H1 (cell line): ENCODE measurements at regions not wholly inside any gene's neighbourhood (a gene's known extent, or its start where the extent isn't known, plus 50 kb on each side); places are given as distances from the start of the nearest gene placed in this dataset.

ENCODE experiments used
- CTCF ChIA-PET: fragments of 300-600 bp; sonication (Branson Sonifier 250); formaldehyde crosslinking; loops from one replicate; lab custom pipeline; 2021; ENCODE audit not compliant: partially characterized antibody; lab: Charles Lee
- POLR2A ChIA-PET: fragments of 300-600 bp; sonication (Branson Sonifier 250); formaldehyde crosslinking; loops from one replicate; lab custom pipeline; 2021; ENCODE audit warnings: inconsistent platforms; ENCODE audit not compliant: partially characterized antibody; lab: Charles Lee
- DNase-seq, 2 experiments: peaks; one replicate each; pipeline versions ENCODE4 v3.0.0 to v3.0.0-alpha.2; 2010 to 2022; ENCODE audit warnings: low spot score in 2 of 2, low read depth in 1 of 2, mixed read lengths in 1 of 2
- FAIRE-seq: peaks from 2 replicates; lab custom pipeline; 2011; peaks lifted over from hg19 to GRCh38; lab: Jason Lieb, UNC
- H2AFZ ChIP-seq: 2 replicates; pipeline ENCODE4 v1.8.1; 2012; ENCODE audit warnings: low read length, inconsistent platforms
- H2AK5ac ChIP-seq: 2 replicates; pipeline ENCODE4 v1.6.1; 2013; ENCODE audit warnings: low read depth, low read length
- H2BK120ac ChIP-seq: replicated peaks from 2 replicates; pipeline ENCODE3; 2013; ENCODE audit warnings: low read depth, low read length, inconsistent platforms
- H2BK12ac ChIP-seq: 2 replicates; pipeline ENCODE4 v1.6.1; 2013; ENCODE audit warnings: low read depth, low read length
- H2BK15ac ChIP-seq: 2 replicates; pipeline ENCODE4 v1.6.1; 2013; ENCODE audit warnings: low read length
- H2BK20ac ChIP-seq: 2 replicates; pipeline ENCODE4 v1.6.1; 2013; ENCODE audit warnings: low read length
- H2BK5ac ChIP-seq: 2 replicates; pipeline ENCODE4 v1.6.1; 2013; ENCODE audit warnings: low read depth, low read length
- H3K14ac ChIP-seq: 2 replicates; pipeline ENCODE4 v1.6.1; 2013; ENCODE audit warnings: inconsistent platforms; ENCODE audit not compliant: insufficient read length
- H3K18ac ChIP-seq: 2 replicates; pipeline ENCODE4 v1.6.1; 2013; ENCODE audit warnings: low read length; ENCODE audit errors: extremely low read depth
- H3K23ac ChIP-seq: 2 replicates; pipeline ENCODE4 v1.6.1; 2013; ENCODE audit warnings: inconsistent platforms; ENCODE audit not compliant: insufficient read length
- H3K23me2 ChIP-seq: 2 replicates; pipeline ENCODE4 v1.6.1; 2013; ENCODE audit warnings: low read depth, low read length
- H3K27ac ChIP-seq: 2 replicates; pipeline ENCODE4 v1.6.1; 2011; ENCODE audit warnings: low read depth, low read length, inconsistent platforms
- H3K27me3 ChIP-seq, 4 experiments: replicated peaks in 1 of 4; 1 replicate in 1 of 4; 2 replicates in 3 of 4; pipeline versions ENCODE4 v1.6.1 to v1.8.1; 2011 to 2013; ENCODE audit warnings: low read length in 3 of 4, mild to moderate bottlenecking in 3 of 4, inconsistent platforms in 2 of 4, mixed read lengths in 2 of 4, moderate library complexity in 1 of 4; ENCODE audit not compliant: control insufficient read depth in 3 of 4, insufficient read depth in 3 of 4; ENCODE audit errors: extremely low read depth in 1 of 4
- H3K36me3 ChIP-seq, 4 experiments: 2 replicates each; pipeline versions ENCODE4 v1.6.1 to v1.8.1; 2011 to 2013; ENCODE audit warnings: mild to moderate bottlenecking in 4 of 4, low read length in 3 of 4, moderate library complexity in 2 of 4, control low read depth in 1 of 4, inconsistent platforms in 1 of 4; ENCODE audit not compliant: insufficient read depth in 4 of 4, control insufficient read depth in 2 of 4
- H3K4ac ChIP-seq: replicated peaks from 2 replicates; pipeline ENCODE3; 2013; ENCODE audit warnings: low read length, low read depth, mixed read lengths, inconsistent platforms; ENCODE audit not compliant: insufficient read length
- H3K4me1 ChIP-seq, 4 experiments: replicated peaks in 1 of 4; 1 replicate in 1 of 4; 2 replicates in 3 of 4; pipeline versions ENCODE4 v1.6.1 to v1.8.1; 2011 to 2013; ENCODE audit warnings: low read length in 3 of 4, inconsistent platforms in 2 of 4, mixed read lengths in 1 of 4; ENCODE audit not compliant: insufficient read depth in 4 of 4, control insufficient read depth in 3 of 4
- H3K4me2 ChIP-seq, 2 experiments: 2 replicates each; pipeline versions ENCODE4 v1.6.1 to v1.8.1; 2011 to 2013; ENCODE audit warnings: low read depth in 2 of 2, low read length in 2 of 2, control low read depth in 1 of 2, inconsistent platforms in 1 of 2, mild to moderate bottlenecking in 1 of 2; ENCODE audit not compliant: insufficient read depth in 1 of 2
- H3K4me3 ChIP-seq, 4 experiments: fragments of 200-600, 300-600 bp in 1 of 4; sonication (generic), shearing (Covaris generic), sonication (Bioruptor Twin) in 1 of 4; 2 replicates each; pipeline versions ENCODE4 v1.5.1 to v1.8.1; 2011 to 2016; ENCODE audit warnings: low read length in 4 of 4, low read depth in 3 of 4, control low read depth in 2 of 4, inconsistent platforms in 2 of 4, mild to moderate bottlenecking in 2 of 4, mixed read lengths in 1 of 4, moderate library complexity in 1 of 4; ENCODE audit not compliant: insufficient read depth in 2 of 4; ENCODE audit errors: extremely low read depth in 1 of 4
- H3K56ac ChIP-seq: replicated peaks from 2 replicates; pipeline ENCODE3; 2013; ENCODE audit warnings: low read depth, mild to moderate bottlenecking, mixed read lengths, low read length, inconsistent platforms; ENCODE audit not compliant: insufficient read length
- H3K79me1 ChIP-seq: 2 replicates; pipeline ENCODE4 v1.6.1; 2013; ENCODE audit warnings: low read depth, low read length, control low read depth
- H3K79me2 ChIP-seq, 2 experiments: 2 replicates each; pipeline versions ENCODE4 v1.6.1 to v1.8.1; 2012 to 2013; ENCODE audit warnings: low read length in 2 of 2, mild to moderate bottlenecking in 2 of 2, inconsistent platforms in 1 of 2; ENCODE audit not compliant: insufficient read depth in 2 of 2, control insufficient read depth in 1 of 2
- H3K9ac ChIP-seq, 4 experiments: replicated peaks in 1 of 4; 1 replicate in 1 of 4; 2 replicates in 3 of 4; pipeline versions ENCODE4 v1.6.1 to v1.8.1; 2011 to 2013; ENCODE audit warnings: low read depth in 3 of 4, low read length in 3 of 4, control low read depth in 2 of 4, mild to moderate bottlenecking in 2 of 4, moderate library complexity in 2 of 4, inconsistent platforms in 1 of 4; ENCODE audit errors: extremely low read depth in 1 of 4
- H3K9me3 ChIP-seq, 2 experiments: 2 replicates each; pipeline versions ENCODE4 v1.6.1 to v1.8.1; 2012 to 2013; ENCODE audit warnings: mild to moderate bottlenecking in 2 of 2, moderate library complexity in 2 of 2, control low read depth in 1 of 2, inconsistent platforms in 1 of 2, low read depth in 1 of 2, low read length in 1 of 2, mixed read lengths in 1 of 2; ENCODE audit not compliant: insufficient read depth in 2 of 2
- H4K20me1 ChIP-seq, 2 experiments: replicated peaks in 1 of 2; 2 replicates each; pipeline versions ENCODE3 to v1.8.1; 2011 to 2013; ENCODE audit warnings: inconsistent platforms in 2 of 2, low read length in 2 of 2, mild to moderate bottlenecking in 1 of 2; ENCODE audit not compliant: insufficient read depth in 2 of 2, control insufficient read depth in 1 of 2
- H4K5ac ChIP-seq: 2 replicates; pipeline ENCODE4 v1.6.1; 2013; ENCODE audit warnings: low read length, low read depth, mixed read lengths, inconsistent platforms; ENCODE audit not compliant: insufficient read length
- H4K8ac ChIP-seq: 2 replicates; pipeline ENCODE4 v1.8.0; 2013; ENCODE audit warnings: mild to moderate bottlenecking, moderate library complexity, low read length, inconsistent platforms; ENCODE audit not compliant: insufficient read depth; ENCODE audit errors: extremely low read depth
- H4K91ac ChIP-seq: replicated peaks from 2 replicates; pipeline ENCODE3; 2013; ENCODE audit warnings: low read length, mixed read lengths, inconsistent platforms; ENCODE audit not compliant: insufficient read length
- CTBP2 ChIP-seq: IDR thresholded peaks from 2 replicates; pipeline ENCODE4 v1.7.0; 2011; ENCODE audit warnings: borderline replicate concordance, mild to moderate bottlenecking, moderate library complexity, mixed read lengths, low read length; ENCODE audit not compliant: insufficient read depth, insufficient read length
- EZH2 ChIP-seq: fragments of 200-600 bp; sonication (generic); IDR thresholded peaks from 2 replicates; pipeline ENCODE4 v1.7.1; 2012; ENCODE audit warnings: low read depth, mild to moderate bottlenecking, moderate library complexity, low read length, inconsistent platforms; ENCODE audit not compliant: severe bottlenecking
- JUND ChIP-seq: IDR thresholded peaks from 2 replicates; pipeline ENCODE4 v1.6.1; 2011; ENCODE audit warnings: mild to moderate bottlenecking, improper control_type of control experiment, low read length
- NANOG ChIP-seq: IDR thresholded peaks from 2 replicates; pipeline ENCODE4 v1.6.1; 2011; ENCODE audit warnings: low read length, low read depth, mild to moderate bottlenecking, inconsistent platforms; ENCODE audit not compliant: insufficient read depth, poor library complexity, severe bottlenecking
- WGBS, 2 experiments: shearing (Covaris generic) in 1 of 2; methylation state at CpG; one replicate each; pipeline versions ENCODE4 v1.1.6 to v1.1.7; 2013 to 2015; ENCODE audit warnings: low lambda C conversion rate in 2 of 2, mixed read lengths in 2 of 2, inconsistent platforms in 1 of 2, low coverage in 1 of 2, missing lambda C conversion rate in 1 of 2; ENCODE audit not compliant: insufficient replicate concordance in 2 of 2, insufficient coverage in 1 of 2, insufficient read length in 1 of 2; ENCODE audit errors: extremely low coverage in 1 of 2, missing lambda C conversion rate in 1 of 2; 5-methylcytosine and 5-hydroxymethylcytosine counted together

- TF ChIP-seq NANOG: no peak
- TF ChIP-seq EZH2: no peak
- TF ChIP-seq JUND: no peak
- TF ChIP-seq CTBP2: no peak
- Histone ChIP-seq H3K23ac (no peak overlapping the region), H4K20me1 (no peaks in the 10 kb centered on the region), H3K9ac (no peak overlapping the region), H3K56ac (no peak overlapping the region), H3K27me3 (no peaks in the 10 kb centered on the region), H2BK20ac (no peak overlapping the region), H3K9me3 (no peaks in the 10 kb centered on the region), H3K4ac (no peak overlapping the region), H2AFZ (no peak overlapping the region), H4K8ac (no peak overlapping the region), H3K23me2 (no peaks in the 10 kb centered on the region), H2BK15ac (no peak overlapping the region), H2BK12ac (no peak overlapping the region), H2BK5ac (no peak overlapping the region), H3K79me1 (no peaks in the 10 kb centered on the region), H2BK120ac (no peak overlapping the region), H3K36me3 (no peaks in the 10 kb centered on the region), H4K91ac (no peak overlapping the region), H3K14ac (no peak overlapping the region), H3K4me3 (no peak overlapping the region), H3K4me1 (no peaks in the 10 kb centered on the region), H3K18ac (no peak overlapping the region), H3K4me2 (no peak overlapping the region), H2AK5ac (no peak overlapping the region), H3K79me2 (no peaks in the 10 kb centered on the region), H4K5ac (no peak overlapping the region), H3K27ac (no peak overlapping the region)
- FAIRE-seq: no peak
- WGBS, 2 experiments: 93% methylated on average over 3 of the region's 3 CpGs; no CpG with 5 or more reads in 1 of the 2 experiments
- DNase-seq: no peak
- ChIA-PET POLR2A (interaction anchor here (0.8 kb wide), 1 partner anchor 8 kb away, joined by 3 read pairs; no protein-coding TSS in a partner anchor), CTCF (interaction anchor here (0.6 kb wide), 1 partner anchor 1443 kb away, joined by 4 read pairs; no protein-coding TSS in a partner anchor)
Measured at GRCh38 chr12:27896419-27896990, 76.0 kb downstream of the PTHLH start.
